ENCODE measurements at regions not wholly inside any gene's neighbourhood (a gene's known extent, or its start where the extent isn't known, plus 50 kb on each side); places are given as distances from the start of the nearest gene placed in this dataset.

DNA sequence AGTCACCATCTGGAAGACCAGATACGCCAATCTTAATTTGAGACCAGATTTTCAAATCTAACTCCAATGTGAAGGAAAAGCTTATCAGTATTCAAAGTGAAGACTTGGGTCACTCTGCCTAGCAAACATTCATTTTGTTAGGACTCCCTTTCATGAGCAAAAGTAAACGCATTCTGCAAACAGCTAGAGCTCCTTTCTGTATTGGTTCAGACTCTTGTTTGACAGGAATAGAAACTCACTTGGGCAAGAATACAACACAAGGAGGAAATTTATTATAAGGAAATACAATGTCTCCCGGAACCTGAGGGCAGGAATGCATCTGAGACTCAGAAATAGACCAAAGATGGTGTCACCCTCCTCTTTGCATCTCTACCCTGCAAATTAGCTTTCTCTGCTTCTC is 558.6 kb downstream of the TAFA4 start:
- dilution Hi-C loops (cut with MboI; ENCODE audit: extremely low pct_ligation_motif_present, low sequenced_read_pairs) = no loop called here
- no peaks in the 10 kb centered on the region for H3K36me3 ChIP-seq (ENCODE audit: control insufficient read depth in 2 of 2, extremely low read depth in 1 of 2, insufficient read depth in 2 of 2, low read length in 2 of 2)
- no peaks in the 10 kb centered on the region for H3K27me3 ChIP-seq (ENCODE audit: control insufficient read depth in 2 of 2, insufficient read depth in 2 of 2, low read length in 2 of 2)
- H3K4me1 ChIP-seq (ENCODE audit: control insufficient read depth, extremely low read depth, insufficient read depth, low read length) = no peaks in the 10 kb centered on the region
- H3K27ac ChIP-seq (ENCODE audit: insufficient read depth, low read depth, low read length) = no peak overlapping the region
- peaks cover 2% of the 10 kb centered on the region for H3K9me3 ChIP-seq (replicated peaks; ENCODE audit: control insufficient read depth, insufficient read depth, low read length)
- H2AFZ ChIP-seq (ENCODE audit: low read depth, low read length) = no peak overlapping the region
- no peak for TF ChIP-seq GATA2 (IDR thresholded peaks at IDR 0.05; ENCODE audit: insufficient read depth, insufficient read length, low read depth, low read length)
- TF ChIP-seq MYC (IDR thresholded peaks at IDR 0.05; ENCODE audit: low read depth, low read length) = no peak
- TF ChIP-seq JUN (IDR thresholded peaks at IDR 0.05; ENCODE audit: borderline replicate concordance, insufficient read depth, insufficient read length, low read depth) = no peak
- TF ChIP-seq POLR2A (IDR thresholded peaks at IDR 0.05; ENCODE audit: low read depth, low read length) = no peak
- no peak for TF ChIP-seq EZH2 (IDR thresholded peaks at IDR 0.05; ENCODE audit: borderline replicate concordance, low read depth, low read length, severe bottlenecking)
- no peak for TF ChIP-seq FOS (IDR thresholded peaks at IDR 0.05; ENCODE audit: borderline replicate concordance, insufficient read depth, low read length)
- TF ChIP-seq, protein P1, sequence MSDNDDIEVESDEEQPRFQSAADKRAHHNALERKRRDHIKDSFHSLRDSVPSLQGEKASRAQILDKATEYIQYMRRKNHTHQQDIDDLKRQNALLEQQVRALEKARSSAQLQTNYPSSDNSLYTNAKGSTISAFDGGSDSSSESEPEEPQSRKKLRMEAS (IDR thresholded peaks at IDR 0.05; ENCODE audit: insufficient read depth, insufficient read length) = no peak
- TF ChIP-seq POLR2AphosphoS5 (IDR thresholded peaks at IDR 0.05; ENCODE audit: insufficient read depth, low read depth, low read length) = no peak
- TF ChIP-seq, protein P2, sequence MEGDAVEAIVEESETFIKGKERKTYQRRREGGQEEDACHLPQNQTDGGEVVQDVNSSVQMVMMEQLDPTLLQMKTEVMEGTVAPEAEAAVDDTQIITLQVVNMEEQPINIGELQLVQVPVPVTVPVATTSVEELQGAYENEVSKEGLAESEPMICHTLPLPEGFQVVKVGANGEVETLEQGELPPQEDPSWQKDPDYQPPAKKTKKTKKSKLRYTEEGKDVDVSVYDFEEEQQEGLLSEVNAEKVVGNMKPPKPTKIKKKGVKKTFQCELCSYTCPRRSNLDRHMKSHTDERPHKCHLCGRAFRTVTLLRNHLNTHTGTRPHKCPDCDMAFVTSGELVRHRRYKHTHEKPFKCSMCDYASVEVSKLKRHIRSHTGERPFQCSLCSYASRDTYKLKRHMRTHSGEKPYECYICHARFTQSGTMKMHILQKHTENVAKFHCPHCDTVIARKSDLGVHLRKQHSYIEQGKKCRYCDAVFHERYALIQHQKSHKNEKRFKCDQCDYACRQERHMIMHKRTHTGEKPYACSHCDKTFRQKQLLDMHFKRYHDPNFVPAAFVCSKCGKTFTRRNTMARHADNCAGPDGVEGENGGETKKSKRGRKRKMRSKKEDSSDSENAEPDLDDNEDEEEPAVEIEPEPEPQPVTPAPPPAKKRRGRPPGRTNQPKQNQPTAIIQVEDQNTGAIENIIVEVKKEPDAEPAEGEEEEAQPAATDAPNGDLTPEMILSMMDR (IDR thresholded peaks at IDR 0.05; ENCODE audit: extremely low read depth in 1 of 2, insufficient read depth in 1 of 2, low read depth in 1 of 2, low read length in 2 of 2) = no peak
- no peaks in the 10 kb centered on the region for H3K9me1 ChIP-seq (replicated peaks; ENCODE audit: control insufficient read depth, extremely low read depth, insufficient read depth, low read length)
- FAIRE-seq (no peak), DNase-seq (ENCODE audit: low read depth, low spot score) (no peak)
- no peaks in the 10 kb centered on the region for H3K79me2 ChIP-seq (ENCODE audit: control insufficient read depth, insufficient read depth, low read length)
- no peak overlapping the region for H3K4me3 ChIP-seq (replicated peaks in 1 of 3; ENCODE audit: insufficient read depth in 1 of 3, low read depth in 1 of 3, low read length in 3 of 3)
- no TSS peak for BruUV-seq (replicated peaks)
- H3K4me2 ChIP-seq (ENCODE audit: insufficient read depth, low read length) = no peak overlapping the region
- no peaks in the 10 kb centered on the region for H4K20me1 ChIP-seq (replicated peaks; ENCODE audit: control insufficient read depth, extremely low read depth, insufficient read depth, low read length)
- intact Hi-C loops (cut with micrococcal nuclease) = no loop called here
- CTCF ChIA-PET = no interaction called here
- no peak overlapping the region for H3K9ac ChIP-seq (replicated peaks; ENCODE audit: extremely low read depth, insufficient read depth, low read length)
- POLR2A ChIA-PET = no interaction called here

Measured in endothelial cell of umbilical vein (primary cell).